Body of pancreas (tissue), 4 donors: ENCODE measurements at regions not wholly inside any gene's neighbourhood (a gene's known extent, or its start where the extent isn't known, plus 50 kb on each side); places are given as distances from the start of the nearest gene placed in this dataset.

Source experiments
- ATAC-seq: fragments of 150-250 bp; one replicate; pipeline ENCODE4 v1.9.1; 2016
- DNase-seq, 4 donors: peaks; one replicate each; pipeline ENCODE4 v3.0.0-alpha.2; 2019
- H3K27ac ChIP-seq, 4 donors: fragments of 200-600 bp; sonication (generic); 1 replicate in 3 of 4; 2 replicates in 1 of 4; pipeline versions ENCODE4 v1.5.1 to v1.6.1; 2016 to 2019; ENCODE audit warnings: mild to moderate bottlenecking in 1 of 4, mixed read lengths in 1 of 4, moderate library complexity in 1 of 4
- H3K27me3 ChIP-seq, 2 donors: fragments of 200-600 bp; sonication (generic); one replicate each; pipeline ENCODE4 v1.6.0; 2016; ENCODE audit warnings: mild to moderate bottlenecking in 1 of 2
- H3K36me3 ChIP-seq, 2 donors: fragments of 200-600 bp; sonication (generic); replicated peaks in 1 of 2; 2 replicates each; pipeline ENCODE4 v1.5.1; 2016; ENCODE audit warnings: low read depth in 2 of 2; ENCODE audit not compliant: insufficient read depth in 1 of 2
- H3K4me1 ChIP-seq: fragments of 200-600 bp; sonication (generic); one replicate; pipeline ENCODE4 v1.6.0; 2016
- H3K4me3 ChIP-seq, 2 donors: fragments of 200-600 bp; sonication (generic); 1 replicate in 1 of 2; 2 replicates in 1 of 2; pipeline ENCODE4 v1.5.1; 2016 to 2019
- H3K9me3 ChIP-seq, 3 donors: fragments of 200-600 bp; sonication (generic); 1 replicate in 2 of 3; 2 replicates in 1 of 3; pipeline ENCODE4 v1.5.1; 2016
- POLR2A ChIP-seq, 3 donors: fragments of 450-650 bp; IDR thresholded peaks; one replicate each; pipeline ENCODE4 v1.6.1; 2016; ENCODE audit warnings: antibody characterized with exemption in 3 of 3, mild to moderate bottlenecking in 2 of 3
- WGBS, 2 donors: methylation state at CpG; one replicate each; pipeline ENCODE4 v1.1.5; 2017; 5-methylcytosine and 5-hydroxymethylcytosine counted together
- intact Hi-C: fragments of 100-400 bp; cut with DNase I; formaldehyde crosslinking; loops from one replicate; pipeline ENCODE4 v1.15.1; 2023
- TF ChIP-seq, protein P1 (sequence below), 7 experiments: fragments of 450-650 bp in 4 of 7; fragments of 200-600 bp in 3 of 7; sonication (generic) in 3 of 7; IDR thresholded peaks; one replicate each; pipeline ENCODE4 v1.5.1; 2016 to 2019; ENCODE audit warnings: antibody characterized with exemption in 7 of 7

DNA sequence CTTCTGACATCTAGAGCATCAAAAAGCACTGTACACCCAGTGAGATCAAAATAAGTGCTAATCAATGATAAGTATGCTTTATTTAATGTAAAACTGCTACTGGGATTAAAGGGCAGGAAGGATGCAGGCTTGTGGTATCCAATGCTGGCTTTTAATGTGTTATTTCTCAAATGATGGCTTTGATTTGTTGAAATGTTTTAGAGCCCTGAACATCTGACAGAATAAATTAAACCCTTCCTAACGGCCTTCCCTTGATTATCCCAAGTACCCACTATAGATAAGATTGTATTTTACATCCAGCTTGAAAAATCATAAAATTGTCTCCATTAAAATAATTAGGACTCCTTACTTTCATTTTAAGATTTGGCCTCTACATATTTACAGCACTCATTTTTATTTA, 382.9 kb downstream of the HNRNPD start:
- intact Hi-C loops, result no loop called here
- Histone ChIP-seq H3K36me3 (no peaks in the 10 kb centered on the region), H3K4me1 (no peaks in the 10 kb centered on the region), H3K27me3 (no peaks in the 10 kb centered on the region), H3K9me3 (no peaks in the 10 kb centered on the region), H3K4me3 (no peak overlapping the region), H3K27ac (no peak overlapping the region)
- no peak for ATAC-seq
- no peak for DNase-seq
- TF ChIP-seq, protein P1, sequence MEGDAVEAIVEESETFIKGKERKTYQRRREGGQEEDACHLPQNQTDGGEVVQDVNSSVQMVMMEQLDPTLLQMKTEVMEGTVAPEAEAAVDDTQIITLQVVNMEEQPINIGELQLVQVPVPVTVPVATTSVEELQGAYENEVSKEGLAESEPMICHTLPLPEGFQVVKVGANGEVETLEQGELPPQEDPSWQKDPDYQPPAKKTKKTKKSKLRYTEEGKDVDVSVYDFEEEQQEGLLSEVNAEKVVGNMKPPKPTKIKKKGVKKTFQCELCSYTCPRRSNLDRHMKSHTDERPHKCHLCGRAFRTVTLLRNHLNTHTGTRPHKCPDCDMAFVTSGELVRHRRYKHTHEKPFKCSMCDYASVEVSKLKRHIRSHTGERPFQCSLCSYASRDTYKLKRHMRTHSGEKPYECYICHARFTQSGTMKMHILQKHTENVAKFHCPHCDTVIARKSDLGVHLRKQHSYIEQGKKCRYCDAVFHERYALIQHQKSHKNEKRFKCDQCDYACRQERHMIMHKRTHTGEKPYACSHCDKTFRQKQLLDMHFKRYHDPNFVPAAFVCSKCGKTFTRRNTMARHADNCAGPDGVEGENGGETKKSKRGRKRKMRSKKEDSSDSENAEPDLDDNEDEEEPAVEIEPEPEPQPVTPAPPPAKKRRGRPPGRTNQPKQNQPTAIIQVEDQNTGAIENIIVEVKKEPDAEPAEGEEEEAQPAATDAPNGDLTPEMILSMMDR (IDR thresholded peaks at IDR 0.05), result no peak
- TF ChIP-seq POLR2A (IDR thresholded peaks at IDR 0.05), result no peak
- 31% methylated on average over 1 of the region's 1 CpG for WGBS, 2 donors

DNA sequence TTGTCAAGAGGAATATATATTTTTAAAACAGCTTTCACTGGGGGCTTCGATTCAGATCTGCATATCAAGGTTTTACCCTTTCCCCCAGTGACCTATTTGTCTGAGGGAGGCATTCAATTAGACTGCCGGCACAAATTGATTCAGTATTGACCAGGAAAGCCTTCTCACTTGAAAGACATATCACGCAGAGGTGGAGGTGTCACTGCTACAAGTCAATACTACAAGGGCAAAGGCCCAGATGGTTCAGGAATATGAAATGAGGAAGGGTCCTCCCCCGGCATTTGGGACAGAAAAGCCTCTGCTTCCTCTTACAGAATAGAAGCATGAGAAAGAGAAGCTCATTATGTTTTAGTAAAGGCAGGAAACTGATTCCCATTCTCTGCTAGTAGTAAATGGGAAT, 383.6 kb downstream of the HNRNPD start:
- DNase-seq, result no peak
- no peaks in the 10 kb centered on the region for H3K4me1 ChIP-seq
- no peak for ATAC-seq
- H3K27ac ChIP-seq, result no peak overlapping the region
- intact Hi-C loops, result no loop called here
- H3K27me3 ChIP-seq, result no peaks in the 10 kb centered on the region
- no peaks in the 10 kb centered on the region for H3K9me3 ChIP-seq
- 13 to 19% methylated on average over 4 of the region's 4 CpGs for WGBS, 2 donors
- H3K4me3 ChIP-seq, result no peak overlapping the region
- TF ChIP-seq POLR2A (IDR thresholded peaks at IDR 0.05), result no peak
- TF ChIP-seq, protein P1 (IDR thresholded peaks at IDR 0.05), result no peak
- no peaks in the 10 kb centered on the region for H3K36me3 ChIP-seq

DNA sequence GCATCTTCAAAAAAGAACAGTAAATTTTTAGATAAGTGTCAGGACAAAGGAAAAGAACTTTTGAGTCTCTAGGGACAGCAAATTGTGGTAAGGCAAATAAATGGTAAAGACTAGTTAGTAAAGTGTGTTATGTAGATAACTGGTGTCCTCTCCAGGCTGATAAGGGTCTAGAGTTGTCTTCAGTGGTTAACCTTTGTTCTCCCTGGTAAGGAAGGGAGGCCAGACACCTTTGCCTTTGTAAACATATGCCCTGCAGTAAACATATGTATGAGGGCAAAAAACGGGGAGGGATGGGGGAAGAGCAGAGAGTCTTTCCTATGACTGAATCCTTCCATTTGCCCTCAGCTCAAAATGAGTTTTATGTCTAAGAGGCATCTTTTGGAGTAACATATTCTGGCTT, 384.6 kb downstream of the HNRNPD start:
- no peak for ATAC-seq
- Histone ChIP-seq H3K27ac (no peak overlapping the region), H3K4me1 (no peaks in the 10 kb centered on the region), H3K27me3 (no peaks in the 10 kb centered on the region), H3K9me3 (no peaks in the 10 kb centered on the region), H3K36me3 (no peaks in the 10 kb centered on the region), H3K4me3 (no peak overlapping the region)
- no peak for TF ChIP-seq POLR2A (IDR thresholded peaks at IDR 0.05)
- TF ChIP-seq, protein P1 (IDR thresholded peaks at IDR 0.05), result no peak
- 15 to 22% methylated on average over 1 of the region's 1 CpG for WGBS, 2 donors
- no peak for DNase-seq
- intact Hi-C loops, result no loop called here

DNA sequence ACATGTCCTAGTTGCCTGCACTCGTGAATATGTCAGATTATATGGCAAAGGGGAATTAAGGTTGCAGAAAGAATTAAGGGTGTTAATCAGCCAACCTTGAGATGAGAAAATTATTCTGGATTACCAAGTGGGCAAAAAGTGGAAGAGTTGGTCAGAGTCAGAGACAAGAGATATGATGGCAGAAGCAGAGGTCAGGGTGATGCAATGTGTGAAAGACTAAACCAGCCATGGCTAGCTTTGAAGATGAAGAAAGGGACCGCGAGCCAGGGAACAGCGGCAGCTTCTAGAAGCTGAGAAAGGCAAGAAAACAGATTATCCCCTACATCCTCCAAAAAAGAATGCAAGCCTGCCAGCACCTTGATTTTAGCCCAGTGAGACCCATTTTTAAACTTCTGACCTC, 385.6 kb downstream of the HNRNPD start:
- no peaks in the 10 kb centered on the region for H3K9me3 ChIP-seq
- no peaks in the 10 kb centered on the region for H3K4me1 ChIP-seq
- 86 to 93% methylated on average over 4 of the region's 4 CpGs for WGBS, 2 donors

DNA sequence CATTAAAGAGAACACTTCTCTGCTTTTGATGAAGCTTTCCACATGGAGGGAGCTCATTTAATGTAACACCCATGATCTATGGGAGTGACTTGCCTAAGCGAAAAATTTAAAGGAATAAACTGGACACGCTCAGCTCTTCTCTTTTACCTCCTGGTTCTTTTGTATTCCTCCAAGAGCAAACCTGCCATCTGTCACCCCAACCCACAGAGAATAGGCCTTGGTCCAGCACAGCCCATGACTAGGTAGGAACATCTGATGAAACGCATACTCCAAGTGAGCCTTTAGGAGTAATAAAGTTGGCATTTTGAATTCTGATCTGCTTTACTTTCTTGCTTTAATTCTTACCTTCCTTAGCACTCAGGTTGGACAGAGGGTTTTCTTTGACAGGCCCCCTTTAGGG, 389.0 kb downstream of the HNRNPD start:
- Histone ChIP-seq H3K36me3 (no peaks in the 10 kb centered on the region), H3K27ac (no peak overlapping the region)
- intact Hi-C loops, result no loop called here

More for the DNA sequence above, 385.6 kb downstream of the HNRNPD start:
- H3K36me3 ChIP-seq, result no peaks in the 10 kb centered on the region
- H3K27ac ChIP-seq, result no peak overlapping the region
- intact Hi-C loops, result no loop called here
- no peak for TF ChIP-seq POLR2A (IDR thresholded peaks at IDR 0.05)
- TF ChIP-seq, protein P1 (IDR thresholded peaks at IDR 0.05), result no peak
- ATAC-seq (no peak), DNase-seq (no peak)
- H3K27me3 ChIP-seq, result no peaks in the 10 kb centered on the region
- no peak overlapping the region for H3K4me3 ChIP-seq

More for the DNA sequence above, 389.0 kb downstream of the HNRNPD start:
- WGBS, 2 donors, result 70 to 82% methylated on average over 3 of the region's 3 CpGs
- Histone ChIP-seq H3K4me1 (no peaks in the 10 kb centered on the region), H3K4me3 (no peak overlapping the region), H3K9me3 (no peaks in the 10 kb centered on the region), H3K27me3 (no peaks in the 10 kb centered on the region)
- ATAC-seq (no peak), DNase-seq (no peak)
- TF ChIP-seq, protein P1 (IDR thresholded peaks at IDR 0.05), result no peak
- no peak for TF ChIP-seq POLR2A (IDR thresholded peaks at IDR 0.05)
